GM12864 (cell line): ENCODE measurements at regions not wholly inside any gene's neighbourhood (a gene's known extent, or its start where the extent isn't known, plus 50 kb on each side); places are given as distances from the start of the nearest gene placed in this dataset.

Experiments
- DNase-seq: peaks from one replicate; pipeline ENCODE4 v3.0.0-alpha.2; 2011; ENCODE audit warnings: low read depth
- H3K4me3 ChIP-seq: 2 replicates; pipeline ENCODE4 v1.5.1; 2011; ENCODE audit warnings: mild to moderate bottlenecking, low read depth, low read length, control low read depth
- CTCF ChIP-seq: IDR thresholded peaks from 2 replicates; pipeline ENCODE4 v1.5.1; 2011; ENCODE audit warnings: low read depth, mild to moderate bottlenecking, moderate library complexity, low read length, control low read depth, inconsistent platforms; ENCODE audit errors: missing control alignments

DNA sequence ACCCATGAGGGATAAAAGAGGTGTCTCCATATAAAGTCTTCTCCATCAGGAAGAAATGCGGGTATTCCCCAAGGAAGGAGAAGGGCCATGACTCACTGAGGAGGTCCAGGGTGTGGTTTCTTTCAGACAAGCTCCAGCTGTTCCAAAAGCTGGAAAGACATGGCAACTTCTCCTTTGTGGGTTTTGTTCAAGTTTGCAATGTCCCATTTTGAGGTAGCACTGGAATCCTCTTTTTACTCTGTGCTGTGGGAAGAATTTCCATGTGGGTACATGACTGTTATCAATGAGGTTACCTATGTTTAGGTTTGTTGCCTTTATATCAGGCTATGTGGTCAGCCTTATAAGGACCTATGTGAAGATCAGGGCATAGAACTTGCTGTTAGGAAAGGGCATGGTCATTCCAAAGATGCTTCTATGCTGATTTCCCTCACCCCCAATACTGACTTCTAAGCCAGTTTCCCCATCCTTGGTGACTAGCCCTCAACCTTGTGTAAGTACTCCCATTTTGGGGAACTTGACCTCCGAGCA, 697.5 kb downstream of the INHBA start:
- DNase-seq: no peak

GRCh38 chr7:41003977-41004376, 698.9 kb downstream of the INHBA start:
- no peak for DNase-seq
- no peak for TF ChIP-seq CTCF
- H3K4me3 ChIP-seq: no peak overlapping the region

More for the DNA sequence above, 697.5 kb downstream of the INHBA start:
- TF ChIP-seq CTCF: no peak
- H3K4me3 ChIP-seq: no peak overlapping the region

DNA sequence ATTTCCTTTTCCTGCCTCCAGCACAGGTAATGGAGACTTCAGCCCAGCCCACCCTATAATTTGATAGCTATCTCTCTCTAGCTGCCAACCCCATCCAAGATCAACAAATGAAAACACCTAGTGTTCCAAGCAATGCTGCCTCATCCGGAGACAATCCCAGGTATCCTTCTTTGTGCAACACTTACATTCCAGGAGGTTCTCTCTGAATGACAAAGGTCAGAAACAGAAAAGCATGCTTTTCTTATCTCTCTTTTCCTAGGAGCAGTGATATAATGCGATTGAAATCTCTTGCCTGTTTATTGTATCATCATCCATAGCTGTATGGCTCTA, 699.3 kb downstream of the INHBA start:
- TF ChIP-seq CTCF: no peak
- no peak for DNase-seq
- no peak overlapping the region for H3K4me3 ChIP-seq

- peak; percentile 70 for TF ChIP-seq CTCF
- no peak overlapping the region for H3K4me3 ChIP-seq
- peak; percentile 16 for DNase-seq
Measured at GRCh38 chr7:41002741-41003610, 699.9 kb downstream of the INHBA start.

- DNase-seq: no peak
- no peak for TF ChIP-seq CTCF
- H3K4me3 ChIP-seq: no peak overlapping the region
Measured at GRCh38 chr7:41000042-41000441, 702.8 kb downstream of the INHBA start.

- no peak for TF ChIP-seq CTCF
- no peak overlapping the region for H3K4me3 ChIP-seq
- no peak for DNase-seq
Measured at GRCh38 chr7:40996233-40996677, 706.6 kb downstream of the INHBA start.

- TF ChIP-seq CTCF: no peak
- H3K4me3 ChIP-seq: no peak overlapping the region
- no peak for DNase-seq
Measured at GRCh38 chr7:40990841-40991240, 712.0 kb downstream of the INHBA start.
